H4 (cell line): ENCODE measurements at regions not wholly inside any gene's neighbourhood (a gene's known extent, or its start where the extent isn't known, plus 50 kb on each side); places are given as distances from the start of the nearest gene placed in this dataset.
"Not testable (repeated sequence)": the region's sequence is repeated elsewhere in the genome, so short reads cannot be mapped to it uniquely, and the experiment has no call there.

Source experiments
- DNase-seq: peaks from one replicate; pipeline ENCODE4 v3.0.0-alpha.2; 2015; ENCODE audit warnings: low spot score

DNA sequence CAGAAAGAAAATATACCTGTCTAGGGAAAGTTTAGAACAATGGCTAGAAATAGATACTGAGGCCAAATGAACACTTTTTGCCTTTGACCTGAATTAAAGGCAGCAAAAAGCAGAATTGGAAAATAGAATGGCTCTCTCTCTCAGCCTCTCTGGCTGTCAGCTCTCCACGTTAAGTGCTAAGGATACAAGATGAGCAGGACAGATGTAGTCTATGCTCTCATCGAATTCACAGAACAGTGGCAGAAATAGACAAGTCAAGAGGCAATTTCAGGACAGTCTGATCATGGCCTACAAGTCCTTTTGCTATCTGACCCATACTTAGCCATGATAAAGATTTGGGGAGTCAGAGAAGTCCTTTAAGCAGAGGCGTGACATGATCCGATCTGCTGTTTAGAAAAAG lies 120.2 kb upstream of the CREB1 start:
- DNase-seq, result no peak

DNA sequence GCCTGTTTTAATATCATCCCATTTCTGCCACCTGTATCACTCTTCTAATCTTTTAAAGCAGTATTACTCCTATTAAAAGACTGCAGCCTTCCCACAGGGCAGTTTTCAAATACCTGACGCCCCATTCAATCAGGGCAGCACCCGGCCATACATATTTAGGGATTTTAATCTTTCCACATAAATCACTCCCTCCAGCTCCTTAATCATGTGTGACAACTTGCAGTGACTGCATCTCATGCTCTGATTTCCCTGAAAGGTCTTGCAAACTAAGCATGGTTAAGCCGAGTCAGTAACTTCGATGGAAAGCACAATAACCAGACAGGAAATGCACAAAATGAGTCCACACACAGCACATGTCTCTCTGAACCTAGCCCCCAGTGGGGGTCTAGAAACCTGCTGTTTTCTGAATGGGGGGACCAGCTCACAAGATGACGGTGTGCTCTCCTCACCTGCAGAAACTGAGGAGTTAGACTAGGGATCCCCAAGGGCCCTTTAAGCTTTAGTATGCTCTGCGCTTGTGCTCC lies 116.9 kb upstream of the CREB1 start:
- no peak for DNase-seq

DNA sequence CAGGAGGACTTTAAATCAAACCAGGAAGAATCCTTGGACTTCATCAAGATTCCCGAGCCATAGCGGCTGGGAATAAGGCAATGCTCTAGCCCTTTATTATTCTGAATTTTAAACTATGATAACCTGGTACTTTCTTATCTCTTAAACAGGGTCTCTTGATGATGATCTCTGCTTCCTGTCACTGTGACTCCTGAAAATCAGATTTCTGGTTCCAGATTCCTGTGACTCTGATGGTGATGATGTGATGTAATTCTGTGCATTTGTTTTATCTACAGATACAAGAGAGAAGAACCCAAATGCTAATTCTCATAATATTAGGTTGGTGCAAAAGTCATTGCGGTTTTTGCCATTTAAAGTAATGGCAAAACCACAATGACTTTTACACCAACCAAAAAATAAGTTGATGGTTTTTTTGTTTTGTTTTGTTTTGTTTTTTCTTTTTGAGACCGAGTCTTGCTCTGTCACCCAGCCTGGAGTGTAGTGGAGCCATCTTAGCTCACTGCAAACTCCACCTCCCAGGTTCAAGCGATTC lies 116.3 kb upstream of the CREB1 start:
- no peak for DNase-seq

DNA sequence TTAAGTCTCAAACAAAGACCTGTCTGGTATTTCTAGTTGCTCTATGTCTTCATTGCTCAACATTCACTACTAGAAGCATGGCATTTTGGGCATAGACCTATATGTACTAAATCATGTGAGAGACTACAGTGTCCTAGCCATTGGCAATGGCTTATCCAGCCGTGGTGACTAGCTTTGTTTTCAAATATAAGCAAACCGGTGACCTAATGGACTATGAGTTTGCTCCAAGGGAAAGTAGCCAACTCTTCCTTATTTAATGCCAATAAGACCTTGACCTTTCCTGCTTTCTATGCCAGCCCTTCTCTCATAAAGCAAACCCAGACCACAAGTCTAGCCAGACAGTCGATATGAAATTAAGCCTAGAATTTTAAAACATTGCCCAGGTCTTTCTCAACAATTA lies 113.7 kb upstream of the CREB1 start:
- no peak for DNase-seq

DNA sequence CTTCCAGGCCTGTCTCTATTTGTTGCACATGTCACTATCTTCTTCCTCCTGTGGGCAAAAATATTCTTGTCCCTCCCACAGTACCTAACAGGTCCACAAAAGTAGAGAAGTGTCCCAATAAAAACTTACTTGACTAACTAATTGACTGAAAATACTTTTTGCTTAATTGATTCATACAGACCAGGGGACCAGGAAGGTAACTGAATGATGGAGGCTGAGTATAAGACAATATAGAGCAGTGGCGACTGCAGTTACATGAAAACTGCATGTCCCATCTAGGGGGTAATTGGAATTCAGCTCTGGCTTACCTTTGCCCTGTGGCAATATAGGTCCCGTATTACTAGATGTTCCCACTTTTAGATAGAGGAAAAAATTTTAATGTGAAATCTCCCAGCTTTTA lies 112.9 kb upstream of the CREB1 start:
- DNase-seq, result no peak

DNA sequence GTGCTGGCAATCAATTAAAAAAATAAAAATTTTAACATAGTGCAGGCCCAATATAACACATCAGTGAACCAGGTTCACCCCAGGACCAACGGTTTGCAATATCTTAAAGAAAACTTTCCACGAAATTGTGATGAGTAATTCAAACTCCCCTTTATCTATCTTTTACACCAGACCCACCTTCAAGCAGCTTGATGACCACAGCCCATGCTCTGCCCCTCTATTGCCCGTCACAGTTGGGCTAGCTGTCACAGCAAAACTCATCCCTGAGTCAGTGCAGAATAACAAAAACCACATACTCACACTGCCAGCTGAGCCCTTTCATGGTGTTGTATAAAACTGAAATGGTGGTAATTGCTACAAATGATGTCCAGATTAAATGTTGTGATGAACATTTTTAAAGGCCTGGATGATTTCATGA lies 112.5 kb upstream of the CREB1 start:
- DNase-seq, result no peak

DNA sequence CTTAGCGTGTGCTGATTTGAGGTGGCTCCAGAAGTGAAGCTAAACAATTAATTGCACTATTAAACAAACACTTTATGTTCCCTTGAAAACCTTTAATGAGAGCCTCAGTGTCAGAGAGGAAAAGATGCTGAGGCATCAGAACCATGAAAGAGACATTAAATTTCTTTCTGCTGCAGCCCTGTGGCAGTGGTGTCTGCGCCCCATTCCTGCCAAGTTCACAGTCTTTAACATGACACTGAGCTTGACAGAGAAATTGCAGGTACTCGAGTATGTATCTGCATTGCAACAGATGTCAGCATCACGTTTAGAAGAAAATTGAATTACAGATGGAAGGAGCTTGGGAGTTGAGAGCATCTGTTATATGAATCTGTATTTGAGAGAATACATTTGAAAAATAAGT lies 111.3 kb upstream of the CREB1 start:
- DNase-seq, result no peak

DNA sequence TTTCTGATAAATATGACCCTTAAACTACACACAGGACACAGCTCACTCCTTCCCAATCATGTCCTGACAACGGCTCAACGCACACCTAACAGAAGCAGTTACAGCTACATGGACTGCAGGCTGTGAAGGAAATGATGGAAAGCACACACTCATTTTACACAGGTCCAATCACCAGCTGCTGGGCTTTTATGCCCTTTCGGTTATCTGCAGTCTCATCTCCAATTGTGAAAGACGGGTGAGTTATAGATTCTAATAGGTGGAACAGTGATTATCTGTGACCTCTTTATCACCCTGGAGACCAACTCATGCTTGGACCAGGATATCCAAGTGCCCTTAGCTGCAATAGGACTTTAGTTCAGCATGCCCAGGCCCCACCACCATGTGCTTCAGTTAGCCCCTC lies 110.4 kb upstream of the CREB1 start:
- no peak for DNase-seq

DNA sequence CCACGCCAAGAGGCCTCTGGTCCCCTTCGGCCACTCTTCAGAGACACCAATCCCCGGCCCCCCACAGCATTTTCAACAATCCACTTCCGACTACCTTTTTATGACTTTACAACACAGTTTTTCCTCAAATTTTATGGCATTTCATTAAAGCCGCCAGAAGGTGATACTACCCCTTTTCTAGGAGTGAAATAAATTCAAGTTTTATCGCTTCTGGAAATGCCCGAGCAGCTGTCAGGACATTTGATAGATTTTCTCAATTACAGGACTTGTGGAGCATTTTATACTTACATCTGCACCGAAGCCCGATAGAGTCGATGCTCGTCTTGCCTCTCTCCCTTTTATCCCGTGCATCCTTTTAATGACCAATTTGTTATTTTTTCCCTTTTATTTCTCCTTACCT lies 108.1 kb upstream of the CREB1 start:
- no peak for DNase-seq

DNA sequence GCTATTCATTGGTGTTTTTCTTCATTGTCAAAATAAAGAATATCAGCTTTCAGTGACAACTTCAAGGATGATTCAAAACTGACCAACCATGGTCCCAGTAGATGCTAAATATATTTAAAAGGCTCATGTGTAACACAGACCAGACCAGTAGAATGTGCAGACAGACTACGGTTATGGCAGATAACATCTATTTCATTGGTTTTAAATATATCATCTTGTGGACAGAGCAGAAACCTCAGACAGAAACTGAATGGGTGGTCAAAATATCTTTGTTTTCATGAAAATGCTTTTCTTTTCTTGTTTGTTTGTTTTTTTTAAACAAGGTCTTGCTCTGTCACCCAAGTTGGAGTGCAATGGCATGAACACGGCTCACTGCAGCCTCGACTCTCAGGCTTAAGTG lies 107.4 kb upstream of the CREB1 start:
- DNase-seq, result no peak

DNA sequence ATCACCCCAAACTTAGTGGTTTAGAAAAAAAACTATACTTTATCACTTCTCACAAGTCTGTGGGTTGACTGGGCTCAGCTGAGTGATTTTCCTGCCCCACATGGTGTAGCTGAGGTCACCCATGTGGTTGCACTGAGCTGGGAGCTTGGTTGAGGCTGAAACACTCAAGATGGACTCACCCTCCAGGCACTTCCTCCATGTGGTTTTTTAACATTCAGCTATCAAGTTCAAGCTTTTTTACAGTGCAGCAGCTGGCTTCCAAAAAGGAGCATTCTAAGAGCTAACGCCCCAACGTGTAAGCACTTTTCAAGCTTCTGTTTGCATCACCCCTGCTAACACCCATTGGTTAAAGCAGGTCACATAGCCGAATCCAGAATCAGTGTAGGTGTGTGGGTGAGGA lies 105.9 kb upstream of the CREB1 start:
- DNase-seq, result peak; percentile 83

DNA sequence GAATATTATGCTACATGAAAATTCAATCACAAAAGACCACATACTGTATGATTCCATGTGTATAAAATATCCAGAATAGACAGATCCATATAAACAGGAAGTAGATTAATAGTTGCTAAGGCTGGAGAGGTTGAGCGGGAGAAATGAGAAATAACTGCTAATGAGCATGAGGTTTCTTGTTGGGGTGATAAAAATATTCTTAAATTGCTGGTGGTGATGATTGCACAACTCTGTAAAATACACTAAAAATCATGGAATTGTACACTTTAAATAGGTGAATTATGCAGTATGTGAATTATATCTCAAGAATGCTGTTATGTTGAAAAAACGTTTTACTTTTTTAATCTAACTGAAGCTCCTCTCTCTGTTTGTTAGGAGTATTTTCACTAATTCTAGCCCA lies 101.8 kb upstream of the CREB1 start:
- DNase-seq, result no peak

DNA sequence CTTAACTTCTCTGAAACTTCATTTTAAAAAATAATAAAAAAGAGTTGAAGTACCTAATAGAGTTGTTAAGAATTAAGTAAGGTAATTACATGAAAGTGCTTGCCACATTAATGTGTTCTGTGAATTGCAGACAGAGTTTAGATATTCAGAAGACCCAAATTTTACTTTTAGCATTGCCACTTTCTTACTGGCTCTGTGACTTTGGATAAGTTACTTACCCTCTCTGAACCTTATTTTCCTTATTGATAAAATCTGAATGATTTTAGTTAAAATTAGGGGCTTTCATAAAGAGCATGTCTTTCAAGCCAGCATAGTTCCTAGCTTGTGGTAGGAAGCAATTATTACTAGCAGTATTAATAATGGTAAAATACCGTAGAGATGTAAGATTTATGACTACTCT lies 101.2 kb upstream of the CREB1 start:
- DNase-seq, result no peak

DNA sequence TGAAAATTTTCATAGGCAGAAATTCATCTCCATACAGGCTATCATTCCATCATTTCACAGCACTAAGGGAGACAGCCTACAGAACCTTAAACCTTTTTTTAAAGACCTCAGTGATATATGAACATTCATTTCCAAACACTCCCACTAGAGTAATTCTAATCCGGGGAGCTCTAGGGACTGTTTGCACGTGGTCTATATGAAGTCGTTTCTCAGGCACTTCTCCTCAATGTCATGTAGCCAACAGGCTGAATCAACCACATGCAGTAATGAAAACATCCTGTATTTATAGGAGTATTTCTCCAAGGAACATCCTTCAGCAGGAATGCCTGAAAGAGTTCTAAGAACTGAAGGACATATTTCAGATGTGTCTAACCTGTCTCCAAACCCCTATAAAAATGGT lies 97.3 kb upstream of the CREB1 start:
- peak; percentile 23 for DNase-seq

DNA sequence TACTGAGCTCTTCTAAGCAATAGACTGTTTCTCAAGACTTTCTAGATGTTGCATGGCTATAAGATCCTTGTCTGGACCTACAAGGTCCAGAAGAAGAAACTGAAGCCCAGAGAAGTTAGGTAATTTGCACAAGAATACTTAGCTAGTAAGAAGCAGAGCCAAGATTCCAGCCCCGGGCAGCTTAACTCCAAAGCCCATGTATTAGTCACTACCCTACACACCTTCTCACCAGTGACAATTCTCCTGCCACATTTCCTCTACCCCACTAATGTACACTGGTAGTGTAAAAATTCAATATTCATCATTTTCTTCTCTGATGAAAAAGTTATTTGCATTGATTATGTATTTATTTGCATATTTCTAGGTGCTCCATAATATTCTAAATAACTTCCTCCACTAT lies 95.5 kb upstream of the CREB1 start:
- DNase-seq, result no peak

DNA sequence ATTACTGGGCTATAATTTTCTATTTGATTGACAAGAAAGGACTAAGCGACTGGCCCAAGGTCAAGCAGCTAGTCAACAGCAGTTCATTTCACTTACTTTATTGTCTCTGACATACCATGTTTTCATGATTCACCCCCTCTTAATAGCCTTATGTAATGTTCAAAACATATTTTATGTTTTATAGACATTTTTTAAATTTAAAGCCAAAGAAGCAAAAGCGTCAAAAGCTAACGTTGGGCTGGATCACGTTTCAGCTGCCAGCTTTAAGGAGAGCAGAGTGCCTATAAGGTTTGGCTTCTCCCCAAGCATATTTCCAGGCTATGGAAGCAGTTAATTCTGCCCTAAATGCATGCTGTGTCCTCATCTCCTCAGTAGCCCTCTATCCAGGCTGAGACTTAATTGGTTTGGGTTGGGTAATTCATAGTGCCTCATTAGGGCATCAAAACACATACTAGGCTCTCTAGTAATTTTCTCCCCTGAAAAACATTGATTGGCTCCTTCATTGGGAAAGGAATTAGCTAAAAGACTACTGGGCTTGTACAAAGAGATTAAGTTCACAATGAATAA lies 94.8 kb upstream of the CREB1 start:
- DNase-seq, result no peak

DNA sequence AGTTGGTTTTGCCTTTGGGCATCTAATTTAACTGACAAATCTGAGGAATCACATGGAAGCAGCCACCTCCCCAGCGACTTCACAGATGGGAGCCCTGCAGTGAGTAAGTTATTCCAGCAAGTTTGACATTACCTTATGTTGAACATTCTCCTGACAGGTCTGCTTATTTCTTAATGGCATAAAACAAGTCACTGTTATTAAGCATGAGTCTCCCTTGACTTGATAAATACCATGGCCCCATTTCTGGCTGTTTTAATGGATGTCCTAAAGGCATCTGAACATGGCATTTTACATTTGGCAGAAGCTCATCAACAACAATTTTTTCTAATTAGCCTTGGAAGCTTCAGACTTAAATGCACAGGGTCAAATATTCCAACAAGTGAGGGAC lies 92.6 kb upstream of the CREB1 start:
- no peak for DNase-seq

DNA sequence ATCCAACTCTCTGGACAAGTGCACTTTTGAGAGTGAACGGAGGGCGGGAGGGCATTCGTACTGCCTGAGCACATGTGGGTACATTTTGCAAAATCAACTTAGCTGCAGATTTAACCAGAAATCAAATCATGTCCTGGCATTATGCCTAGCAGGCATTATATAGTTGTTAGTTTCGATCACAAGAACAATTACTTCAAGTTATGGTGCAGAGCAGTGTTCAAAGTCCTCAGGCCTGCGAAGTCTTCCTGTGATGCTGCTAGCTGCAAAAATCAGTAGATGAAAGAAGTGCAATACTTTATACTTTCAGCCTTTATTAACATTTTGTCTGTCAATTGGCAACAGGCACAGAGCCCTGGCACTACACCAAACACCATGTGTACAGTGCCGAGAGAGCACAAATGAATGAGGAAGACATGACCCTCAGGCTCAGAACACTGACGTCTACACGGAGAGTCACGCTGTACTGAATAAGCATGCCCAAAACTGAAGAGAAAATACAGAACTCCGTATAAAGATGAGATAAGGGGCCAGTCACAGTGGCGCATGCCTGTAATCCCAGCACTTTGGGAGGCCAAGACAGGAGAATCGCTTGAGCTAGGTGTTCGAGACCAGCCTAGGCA lies 92.1 kb upstream of the CREB1 start:
- no peak for DNase-seq

DNA sequence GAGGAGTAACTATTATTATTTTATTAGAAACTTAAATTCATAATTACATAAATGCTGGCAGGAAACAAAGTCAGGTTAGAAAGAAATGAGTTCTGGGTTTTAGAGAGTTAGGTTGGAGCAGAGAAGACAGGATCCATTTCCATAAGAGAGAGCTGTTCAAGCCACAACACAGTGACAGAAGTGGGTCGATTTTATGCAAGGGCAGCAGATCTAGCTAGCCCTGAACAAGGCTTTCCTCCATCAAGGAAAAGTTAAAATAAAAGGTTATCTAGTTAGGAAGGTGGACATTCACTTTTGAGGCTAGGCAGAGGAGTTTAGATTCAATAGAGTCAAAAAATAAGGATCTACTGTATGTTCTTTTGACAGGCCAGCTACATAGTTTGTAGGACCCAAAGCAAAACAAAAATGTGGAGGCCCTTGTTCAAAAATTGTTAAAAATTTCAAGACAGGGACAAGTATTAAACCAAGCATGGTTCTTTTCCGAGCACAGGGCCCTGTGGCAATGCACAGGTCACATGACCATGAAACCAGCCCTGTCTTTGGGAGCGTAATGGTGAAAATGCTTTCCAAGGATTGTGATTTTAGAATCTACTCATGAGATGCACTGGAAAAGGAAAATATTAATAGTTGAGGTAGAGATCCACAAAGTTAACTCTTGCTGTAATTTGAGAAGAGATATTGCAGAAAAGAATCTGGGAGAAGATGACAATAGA lies 91.2 kb upstream of the CREB1 start:
- DNase-seq, result no peak

DNA sequence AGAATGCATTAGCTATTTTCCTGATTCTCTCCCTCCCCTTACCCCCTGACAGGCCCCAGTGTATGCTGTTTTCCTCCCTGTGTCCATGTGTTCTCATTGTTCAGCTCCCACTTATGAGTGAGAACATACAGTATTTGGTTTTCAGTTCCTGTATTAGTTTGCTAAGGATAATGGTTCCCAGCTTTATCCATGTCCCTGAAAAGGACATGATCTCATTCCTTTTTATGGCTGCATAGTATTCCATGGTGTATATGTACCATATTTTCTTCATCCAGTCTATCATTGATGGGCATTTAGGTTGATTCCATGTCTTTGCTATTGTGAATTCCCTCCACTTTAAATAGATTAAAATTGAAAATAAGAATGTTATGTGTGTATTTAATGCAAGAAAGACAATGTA lies 89.9 kb upstream of the CREB1 start:
- DNase-seq, result not testable (repeated sequence)

DNA sequence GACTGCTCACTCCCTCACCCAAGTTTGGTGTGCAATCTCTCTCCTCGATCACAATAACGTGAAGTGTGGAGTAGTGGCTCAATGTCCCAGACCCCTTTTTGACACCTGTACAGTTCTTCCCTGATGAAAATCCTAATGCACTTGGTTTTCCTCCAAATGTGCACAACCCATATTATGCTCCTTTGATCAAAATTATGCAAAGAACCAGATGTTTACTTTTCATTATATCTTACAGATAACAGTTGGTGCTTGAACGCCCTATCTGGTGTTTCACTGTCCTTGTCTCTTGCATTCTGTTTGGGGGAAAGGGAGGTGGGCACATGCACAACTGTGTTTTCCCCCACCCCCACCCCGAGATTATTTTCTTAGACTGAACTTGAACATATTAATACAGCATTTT lies 85.0 kb upstream of the CREB1 start:
- no peak for DNase-seq

DNA sequence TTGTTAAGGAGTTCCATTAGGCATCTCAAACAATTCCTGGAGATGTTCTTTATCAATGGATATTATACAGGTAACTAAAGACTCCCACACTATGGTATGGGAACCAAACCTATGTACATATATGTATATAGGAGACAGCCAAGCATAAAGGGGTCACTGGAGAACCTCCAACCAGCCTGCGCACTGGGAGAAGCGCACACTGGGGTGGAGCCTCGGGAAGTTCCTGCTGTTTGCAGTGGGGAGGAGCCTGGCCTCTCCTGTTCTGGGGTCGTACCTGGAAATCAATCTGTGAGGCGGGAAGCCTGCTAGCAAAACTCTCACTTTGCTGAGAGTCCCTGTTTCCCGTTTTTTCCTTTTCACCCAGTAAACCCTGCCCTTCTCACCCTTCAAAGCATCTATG lies 83.1 kb upstream of the CREB1 start:
- no peak for DNase-seq

DNA sequence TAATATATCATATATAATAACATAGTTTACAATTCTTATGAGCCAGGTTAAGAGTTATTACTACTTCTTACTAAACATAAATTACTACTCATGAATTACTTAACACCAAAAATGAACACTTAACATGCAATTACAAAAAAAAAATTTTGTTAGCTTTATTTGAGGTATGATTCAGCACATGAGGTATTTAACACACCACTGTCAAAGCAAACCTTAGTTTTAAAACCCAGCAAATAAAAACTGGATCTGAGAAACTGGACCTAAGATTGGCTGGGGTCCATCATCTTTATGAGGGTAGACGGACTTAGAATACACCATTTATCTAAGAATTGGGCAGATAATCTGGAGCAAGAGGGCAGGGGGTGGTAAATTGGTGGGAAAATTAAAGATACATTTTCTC lies 81.8 kb upstream of the CREB1 start:
- DNase-seq, result no peak
